HCT116 (cell line): ENCODE measurements at regions not wholly inside any gene's neighbourhood (a gene's known extent, or its start where the extent isn't known, plus 50 kb on each side); places are given as distances from the start of the nearest gene placed in this dataset.

ENCODE experiments used
- ATAC-seq: fragments of 200-7000 bp; cut with Tn5 transposase; 2 replicates; pipeline ENCODE4 v1.9.1; 2020; ENCODE audit warnings: mild to moderate bottlenecking, moderate library complexity
- BruUV-seq: library from RNA; stranded (reverse); fragments of 400-500 nt; replicated peaks from 2 replicates; lab custom pipeline; 2021; lab: Mats Ljungman, UMichigan
- CTCF ChIA-PET: fragments of 300-600 bp; sonication (Branson Sonifier 250); formaldehyde crosslinking; loops from one replicate; lab custom pipeline; 2021; ENCODE audit warnings: antibody characterized with exemption; lab: Charles Lee
- POLR2A ChIA-PET: fragments of 300-600, 350-600 bp; sonication (Branson Sonifier 250); formaldehyde crosslinking; loops from one replicate; lab custom pipeline; 2021; ENCODE audit warnings: antibody characterized with exemption; lab: Charles Lee
- RAD21 ChIA-PET, 2 experiments: fragments of 300-600 bp; sonication (Branson Sonifier 250); formaldehyde crosslinking; loops; one replicate each; lab custom pipeline; 2023; ENCODE audit warnings: low total read pairs in 2 of 2; ENCODE audit not compliant: uncharacterized antibody in 2 of 2, unreplicated experiment in 2 of 2, low non-redundant PET in 1 of 2; lab: Charles Lee
- DNase-seq: peaks from one replicate; pipeline ENCODE4 v3.0.0-alpha.2; 2010; ENCODE audit warnings: low read depth, low spot score
- H2AFZ ChIP-seq: fragments of 200-600 bp; shearing (Covaris generic), sonication (generic); 2 replicates; pipeline ENCODE4 v1.6.1; 2017; ENCODE audit warnings: low read depth, mixed run types, mixed read lengths, antibody characterized with exemption, low read length; ENCODE audit not compliant: poor library complexity, severe bottlenecking
- H3K27ac ChIP-seq: 2 replicates; pipeline ENCODE4 v1.5.1; 2012; ENCODE audit warnings: low read depth, low read length
- H3K27me3 ChIP-seq: fragments of 200-600 bp; sonication (generic); 2 replicates; pipeline ENCODE4 v1.6.1; 2016; ENCODE audit warnings: mixed run types, low read length, mixed read lengths; ENCODE audit not compliant: insufficient read depth
- H3K36me3 ChIP-seq, 2 experiments: fragments of 200-500 bp in 1 of 2; fragments of 200-600 bp in 1 of 2; sonication (Bioruptor generic) in 1 of 2; sonication (generic) in 1 of 2; 2 replicates each; pipeline versions ENCODE4 v1.5.1 to v1.6.1; 2014 to 2016; ENCODE audit warnings: low read length in 2 of 2, inconsistent platforms in 1 of 2, mixed read lengths in 1 of 2, mixed run types in 1 of 2; ENCODE audit not compliant: insufficient read depth in 2 of 2, control insufficient read depth in 1 of 2
- H3K4me1 ChIP-seq, 2 experiments: fragments of 200-600 bp in 1 of 2; sonication (generic) in 1 of 2; 2 replicates each; pipeline versions ENCODE4 v1.5.1 to v1.6.1; 2012 to 2017; ENCODE audit warnings: low read length in 2 of 2, inconsistent platforms in 1 of 2, mild to moderate bottlenecking in 1 of 2, mixed read lengths in 1 of 2, mixed run types in 1 of 2, moderate library complexity in 1 of 2; ENCODE audit not compliant: insufficient read depth in 2 of 2, control insufficient read depth in 1 of 2
- H3K4me2 ChIP-seq: fragments of 200-600 bp; sonication (generic); 2 replicates; pipeline ENCODE4 v1.6.1; 2017; ENCODE audit warnings: mixed run types, low read length, mixed read lengths
- H3K4me3 ChIP-seq, 2 experiments: fragments of 200-600 bp in 1 of 2; sonication (generic) in 1 of 2; replicated peaks in 1 of 2; 2 replicates each; pipeline ENCODE4 v1.5.1; 2011 to 2016; ENCODE audit warnings: low read length in 2 of 2, control low read depth in 1 of 2, low read depth in 1 of 2, mild to moderate bottlenecking in 1 of 2, mixed read lengths in 1 of 2, mixed run types in 1 of 2
- H3K79me2 ChIP-seq: fragments of 200-600 bp; sonication (generic); 2 replicates; pipeline ENCODE4 v1.6.1; 2017; ENCODE audit warnings: mild to moderate bottlenecking, mixed run types, low read length, moderate library complexity, mixed read lengths; ENCODE audit not compliant: insufficient read depth
- H3K9ac ChIP-seq: fragments of 200-600 bp; sonication (generic); 2 replicates; pipeline ENCODE4 v1.6.1; 2016; ENCODE audit warnings: low read length, mixed read lengths
- H3K9me2 ChIP-seq: fragments of 200-600 bp; sonication (generic), shearing (Covaris generic); 2 replicates; pipeline ENCODE4 v1.6.1; 2017; ENCODE audit warnings: mixed run types, mild to moderate bottlenecking, moderate library complexity; ENCODE audit not compliant: insufficient read depth
- H3K9me3 ChIP-seq, 2 experiments: fragments of 200-500 bp in 1 of 2; fragments of 200-600 bp in 1 of 2; sonication (Bioruptor generic) in 1 of 2; sonication (generic) in 1 of 2; 2 replicates each; pipeline ENCODE4 v1.6.1; 2014 to 2017; ENCODE audit warnings: low read length in 2 of 2, mixed read lengths in 2 of 2, inconsistent platforms in 1 of 2, low read depth in 1 of 2, mild to moderate bottlenecking in 1 of 2, mixed run types in 1 of 2, moderate library complexity in 1 of 2; ENCODE audit not compliant: control insufficient read depth in 1 of 2, insufficient read depth in 1 of 2
- H4K20me1 ChIP-seq: fragments of 200-600 bp; sonication (generic), shearing (Covaris generic); 2 replicates; pipeline ENCODE4 v1.6.1; 2017; ENCODE audit warnings: mixed run types, mild to moderate bottlenecking, moderate library complexity; ENCODE audit not compliant: insufficient read depth
- CEBPB ChIP-seq: IDR thresholded peaks from 2 replicates; pipeline ENCODE4 v1.6.1; 2012; ENCODE audit warnings: low read depth
- TCF7L2 ChIP-seq: IDR thresholded peaks from 2 replicates; pipeline ENCODE4 v1.7.0; 2011; ENCODE audit warnings: borderline replicate concordance, inconsistent platforms; ENCODE audit not compliant: insufficient read depth, insufficient read length; ENCODE audit errors: extremely low read depth
- intact Hi-C: fragments of 100-400 bp; cut with micrococcal nuclease; formaldehyde crosslinking; loops from 2 replicates; pipeline ENCODE4 v1.10.0; 2022
- TF ChIP-seq, protein P1 (sequence below), 3 experiments: fragments of 200-600 bp in 1 of 3; sonication (generic) in 1 of 3; IDR thresholded peaks in 2 of 3; conservative IDR thresholded peaks in 1 of 3; 2 replicates each; pipeline ENCODE4 v1.5.1; 2012 to 2017; ENCODE audit warnings: low read depth in 2 of 3, low read length in 2 of 3, antibody characterized with exemption in 1 of 3, borderline replicate concordance in 1 of 3, control low read depth in 1 of 3, mild to moderate bottlenecking in 1 of 3, mixed read lengths in 1 of 3, mixed run types in 1 of 3, moderate library complexity in 1 of 3; ENCODE audit not compliant: insufficient read depth in 1 of 3
- TF ChIP-seq, protein P2 (sequence below): IDR thresholded peaks from 2 replicates; pipeline ENCODE4 v1.6.1; 2011; ENCODE audit warnings: mild to moderate bottlenecking, low read length, moderate library complexity; ENCODE audit not compliant: insufficient replicate concordance; ENCODE audit errors: extremely low read depth
- TF ChIP-seq, protein P3 (sequence below): IDR thresholded peaks from 2 replicates; pipeline ENCODE4 v1.6.1; 2012

DNA sequence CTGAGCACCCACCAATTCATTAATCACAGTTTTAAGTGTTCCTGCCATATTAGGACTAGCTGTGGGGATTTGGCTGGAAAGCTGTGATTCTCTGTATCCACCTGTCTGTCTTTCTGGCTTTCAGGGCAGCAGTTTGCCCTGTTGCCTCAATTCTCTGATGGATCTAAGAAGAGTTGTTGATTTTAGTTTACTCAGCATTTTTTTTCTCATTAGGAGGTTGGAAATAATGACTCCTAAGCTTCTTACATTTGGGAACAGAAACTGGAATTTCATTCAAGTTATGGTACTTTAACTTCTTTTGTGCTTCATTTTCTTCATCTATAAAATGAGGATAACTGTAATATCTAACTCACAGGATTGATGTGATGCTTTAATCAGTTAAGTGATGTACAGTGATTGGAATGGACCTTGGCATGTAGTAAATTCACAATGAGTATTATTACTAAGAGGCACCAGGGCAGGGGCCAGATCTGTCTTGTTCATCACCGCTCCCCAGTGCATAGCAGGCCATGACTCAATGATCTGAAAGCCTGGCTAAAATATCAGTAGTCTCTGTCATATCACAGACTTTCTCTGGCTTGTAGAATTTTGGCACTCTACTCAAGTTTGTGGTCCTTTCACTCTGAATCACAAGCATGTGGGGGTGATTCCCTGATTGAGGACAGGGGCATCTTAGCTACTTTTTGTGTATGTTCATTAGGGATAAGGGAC lies 51.4 kb upstream of the GREM2 start:
- CTCF ChIA-PET = no interaction called here

More for the DNA sequence above, 51.4 kb upstream of the GREM2 start:
- Histone ChIP-seq H3K9ac (no peak overlapping the region), H4K20me1 (no peaks in the 10 kb centered on the region), H3K4me2 (no peak overlapping the region), H3K27ac (no peak overlapping the region), H3K4me1 (no peaks in the 10 kb centered on the region), H3K9me2 (no peaks in the 10 kb centered on the region), H3K36me3 (no peaks in the 10 kb centered on the region), H3K27me3 (no peaks in the 10 kb centered on the region), H3K79me2 (no peaks in the 10 kb centered on the region), H3K9me3 (peaks cover 3 to 16% of the 10 kb centered on the region in 2 experiments; a peak in 2 of 4 replicates), H2AFZ (no peak overlapping the region), H3K4me3 (no peak overlapping the region)
- no TSS peak for BruUV-seq
- ChIA-PET RAD21 (no interaction called here), POLR2A (no interaction called here)
- DNase-seq (no peak), ATAC-seq (no peak)
- TF ChIP-seq TCF7L2 = no peak
- TF ChIP-seq, protein P1, sequence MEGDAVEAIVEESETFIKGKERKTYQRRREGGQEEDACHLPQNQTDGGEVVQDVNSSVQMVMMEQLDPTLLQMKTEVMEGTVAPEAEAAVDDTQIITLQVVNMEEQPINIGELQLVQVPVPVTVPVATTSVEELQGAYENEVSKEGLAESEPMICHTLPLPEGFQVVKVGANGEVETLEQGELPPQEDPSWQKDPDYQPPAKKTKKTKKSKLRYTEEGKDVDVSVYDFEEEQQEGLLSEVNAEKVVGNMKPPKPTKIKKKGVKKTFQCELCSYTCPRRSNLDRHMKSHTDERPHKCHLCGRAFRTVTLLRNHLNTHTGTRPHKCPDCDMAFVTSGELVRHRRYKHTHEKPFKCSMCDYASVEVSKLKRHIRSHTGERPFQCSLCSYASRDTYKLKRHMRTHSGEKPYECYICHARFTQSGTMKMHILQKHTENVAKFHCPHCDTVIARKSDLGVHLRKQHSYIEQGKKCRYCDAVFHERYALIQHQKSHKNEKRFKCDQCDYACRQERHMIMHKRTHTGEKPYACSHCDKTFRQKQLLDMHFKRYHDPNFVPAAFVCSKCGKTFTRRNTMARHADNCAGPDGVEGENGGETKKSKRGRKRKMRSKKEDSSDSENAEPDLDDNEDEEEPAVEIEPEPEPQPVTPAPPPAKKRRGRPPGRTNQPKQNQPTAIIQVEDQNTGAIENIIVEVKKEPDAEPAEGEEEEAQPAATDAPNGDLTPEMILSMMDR (IDR thresholded peaks at IDR 0.05 in 2 of 3, conservative IDR thresholded peaks at IDR 0.05 in 1 of 3; ENCODE audit: borderline replicate concordance in 1 of 3, insufficient read depth in 1 of 3, low read depth in 2 of 3, low read length in 2 of 3) = no peak
- TF ChIP-seq, protein P2, sequence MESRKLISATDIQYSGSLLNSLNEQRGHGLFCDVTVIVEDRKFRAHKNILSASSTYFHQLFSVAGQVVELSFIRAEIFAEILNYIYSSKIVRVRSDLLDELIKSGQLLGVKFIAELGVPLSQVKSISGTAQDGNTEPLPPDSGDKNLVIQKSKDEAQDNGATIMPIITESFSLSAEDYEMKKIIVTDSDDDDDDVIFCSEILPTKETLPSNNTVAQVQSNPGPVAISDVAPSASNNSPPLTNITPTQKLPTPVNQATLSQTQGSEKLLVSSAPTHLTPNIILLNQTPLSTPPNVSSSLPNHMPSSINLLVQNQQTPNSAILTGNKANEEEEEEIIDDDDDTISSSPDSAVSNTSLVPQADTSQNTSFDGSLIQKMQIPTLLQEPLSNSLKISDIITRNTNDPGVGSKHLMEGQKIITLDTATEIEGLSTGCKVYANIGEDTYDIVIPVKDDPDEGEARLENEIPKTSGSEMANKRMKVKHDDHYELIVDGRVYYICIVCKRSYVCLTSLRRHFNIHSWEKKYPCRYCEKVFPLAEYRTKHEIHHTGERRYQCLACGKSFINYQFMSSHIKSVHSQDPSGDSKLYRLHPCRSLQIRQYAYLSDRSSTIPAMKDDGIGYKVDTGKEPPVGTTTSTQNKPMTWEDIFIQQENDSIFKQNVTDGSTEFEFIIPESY = no peak
- TF ChIP-seq, protein P3, sequence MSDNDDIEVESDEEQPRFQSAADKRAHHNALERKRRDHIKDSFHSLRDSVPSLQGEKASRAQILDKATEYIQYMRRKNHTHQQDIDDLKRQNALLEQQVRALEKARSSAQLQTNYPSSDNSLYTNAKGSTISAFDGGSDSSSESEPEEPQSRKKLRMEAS = no peak
- no peak for TF ChIP-seq CEBPB
- intact Hi-C loops = no loop called here
